Left kidney (tissue), 1 donor: ENCODE measurements at regions not wholly inside any gene's neighbourhood (a gene's known extent, or its start where the extent isn't known, plus 50 kb on each side); places are given as distances from the start of the nearest gene placed in this dataset.
"Not testable (repeated sequence)": the region's sequence is repeated elsewhere in the genome, so short reads cannot be mapped to it uniquely, and the experiment has no call there.

Experiments used
- DNase-seq: peaks from one replicate; pipeline ENCODE4 v3.0.0-alpha.2; 2013

GRCh38 chr18:60134806-60135205 lies 235.0 kb downstream of the PMAIP1 start:
- DNase-seq = no peak

DNA sequence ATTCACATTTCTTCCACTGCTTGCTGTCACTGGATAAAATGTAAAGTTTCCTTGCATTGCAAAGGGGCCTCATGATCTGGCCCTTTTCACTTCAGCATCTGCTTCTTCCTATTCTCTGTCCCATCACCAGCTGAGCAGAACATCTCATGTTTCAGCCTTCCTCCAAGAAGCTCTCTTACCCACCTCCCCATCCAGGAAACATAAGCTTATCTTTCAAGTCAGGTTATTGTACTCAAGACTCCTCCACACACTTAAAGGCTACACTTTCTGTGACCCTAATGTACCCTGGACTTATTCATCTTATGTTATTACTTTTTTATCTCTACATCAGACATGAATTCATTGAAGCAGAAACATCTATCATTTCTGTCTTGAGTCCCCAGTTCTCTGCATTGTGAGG lies 230.5 kb downstream of the PMAIP1 start:
- peak; percentile 21 for DNase-seq

GRCh38 chr18:60123031-60123430 lies 223.2 kb downstream of the PMAIP1 start:
- no peak for DNase-seq

GRCh38 chr18:60122339-60122738 lies 222.5 kb downstream of the PMAIP1 start:
- DNase-seq = no peak

GRCh38 chr18:60120231-60120750 lies 220.5 kb downstream of the PMAIP1 start:
- no peak for DNase-seq

DNA sequence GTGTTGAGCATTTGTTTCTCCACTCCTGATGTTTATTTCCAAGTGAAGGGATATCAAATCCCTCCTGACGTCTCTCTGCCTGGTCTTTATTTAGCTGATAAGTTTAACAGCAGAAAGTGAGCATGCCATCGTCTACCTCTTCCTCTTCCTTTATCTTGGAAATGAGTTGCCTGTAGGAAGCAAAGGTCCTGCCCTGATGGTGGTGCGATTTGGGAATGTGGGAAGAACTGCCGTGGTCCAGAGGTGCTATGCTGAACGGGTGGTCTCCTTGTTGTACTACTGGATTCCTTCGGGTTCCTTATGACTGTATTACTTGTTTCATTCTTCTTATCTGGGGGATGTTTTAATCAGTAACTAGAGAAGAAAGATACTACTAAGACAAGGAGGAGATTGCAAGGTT lies 217.5 kb downstream of the PMAIP1 start:
- no peak for DNase-seq

DNA sequence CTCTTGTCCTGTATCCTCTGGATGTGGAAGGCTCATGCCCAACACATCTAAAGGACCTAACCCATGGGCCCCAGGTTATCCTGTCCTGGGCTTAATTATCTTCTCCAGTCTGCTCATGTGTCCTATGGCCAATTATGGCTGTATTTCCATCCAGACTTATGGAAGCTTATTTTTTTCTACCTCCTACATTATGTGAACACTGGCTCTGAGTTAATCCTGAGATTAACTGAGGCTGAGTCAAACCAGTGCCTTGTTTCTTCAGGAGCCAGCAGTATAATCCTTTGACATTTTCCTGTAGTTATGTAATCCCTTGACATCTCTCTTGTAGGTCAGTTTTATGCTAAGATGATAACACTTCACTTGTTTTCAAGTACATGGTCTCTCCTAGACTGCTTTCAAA lies 213.6 kb downstream of the PMAIP1 start:
- no peak for DNase-seq

DNA sequence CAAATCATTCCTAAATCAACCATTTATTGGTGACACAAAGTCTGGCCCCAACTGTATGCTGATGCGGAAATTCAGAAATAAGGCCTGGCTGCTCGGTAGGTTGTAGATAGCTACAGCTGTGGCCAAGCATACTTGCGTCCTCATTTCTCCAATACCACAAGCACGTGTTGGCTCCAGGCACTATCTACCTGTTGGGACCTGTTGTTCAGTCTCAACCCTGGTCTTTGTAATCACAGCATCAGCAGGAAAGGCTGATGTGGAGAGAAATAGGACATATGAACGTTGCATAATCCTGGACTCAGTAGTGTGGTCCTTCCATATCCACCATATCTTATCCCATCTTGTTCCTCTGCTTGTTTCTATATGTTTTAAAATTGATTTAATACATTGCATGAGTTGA lies 212.6 kb downstream of the PMAIP1 start:
- no peak for DNase-seq

DNA sequence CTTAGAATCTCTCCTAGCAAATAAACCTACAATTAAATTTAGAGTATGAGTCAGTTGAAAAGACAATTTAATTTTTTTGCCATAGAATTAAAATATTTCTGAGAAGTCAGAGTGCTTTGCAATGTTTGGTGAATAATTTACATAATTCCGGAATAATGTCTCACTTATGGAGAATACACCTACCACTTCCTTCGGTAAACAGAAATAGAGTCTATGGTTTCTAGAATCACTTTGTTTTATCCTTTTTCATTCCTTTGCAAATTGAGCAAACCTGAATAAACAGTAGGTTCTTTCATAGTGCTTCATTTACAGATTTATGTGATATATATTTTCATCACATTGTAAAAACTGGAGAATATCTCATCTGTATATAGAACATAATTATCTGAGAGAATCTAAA lies 211.7 kb downstream of the PMAIP1 start:
- no peak for DNase-seq

DNA sequence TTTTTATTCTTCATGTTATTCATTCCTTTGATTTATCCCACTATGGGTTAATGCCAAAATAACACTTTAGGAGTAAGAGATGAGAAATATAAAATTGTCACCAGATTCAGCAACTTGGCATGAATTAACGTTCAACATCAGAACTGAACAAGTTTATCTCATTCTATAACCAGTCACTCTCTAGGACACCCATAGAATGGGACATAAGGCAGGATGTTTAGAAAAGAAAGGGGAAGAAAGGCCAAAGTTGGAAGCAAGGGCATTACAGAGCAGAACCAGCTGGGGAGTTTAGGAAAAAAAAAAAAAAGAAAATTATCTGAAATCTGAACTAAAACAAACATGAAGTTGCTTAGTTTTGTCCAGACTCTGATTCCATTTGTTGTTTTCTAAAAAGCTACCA lies 211.0 kb downstream of the PMAIP1 start:
- peak; percentile 22 for DNase-seq

GRCh38 chr18:60100778-60101177 lies 201.0 kb downstream of the PMAIP1 start:
- DNase-seq = no peak

- DNase-seq = no peak
Measured at GRCh38 chr18:60099709-60100108, 199.9 kb downstream of the PMAIP1 start.

GRCh38 chr18:60096428-60096827 lies 196.6 kb downstream of the PMAIP1 start:
- DNase-seq = no peak

DNA sequence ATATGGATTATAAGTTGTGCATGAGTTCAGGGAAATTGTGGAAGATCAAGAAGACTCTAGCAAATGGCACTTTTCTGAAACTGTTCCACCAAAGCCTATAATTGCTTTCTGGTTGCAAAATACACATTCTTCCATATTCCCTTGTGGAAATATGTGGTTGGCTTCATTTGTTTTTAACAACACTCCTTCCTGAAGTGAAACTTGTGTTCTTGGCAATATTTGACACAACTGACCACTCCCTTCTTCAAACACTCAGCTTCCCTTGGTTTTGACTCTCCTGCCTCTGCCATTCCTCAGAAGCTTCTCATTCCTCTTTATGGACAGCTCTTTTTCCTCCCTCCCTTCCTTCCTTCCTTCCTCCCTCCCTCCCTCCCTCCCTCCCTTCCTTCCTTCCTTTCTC lies 192.3 kb downstream of the PMAIP1 start:
- DNase-seq = no peak

DNA sequence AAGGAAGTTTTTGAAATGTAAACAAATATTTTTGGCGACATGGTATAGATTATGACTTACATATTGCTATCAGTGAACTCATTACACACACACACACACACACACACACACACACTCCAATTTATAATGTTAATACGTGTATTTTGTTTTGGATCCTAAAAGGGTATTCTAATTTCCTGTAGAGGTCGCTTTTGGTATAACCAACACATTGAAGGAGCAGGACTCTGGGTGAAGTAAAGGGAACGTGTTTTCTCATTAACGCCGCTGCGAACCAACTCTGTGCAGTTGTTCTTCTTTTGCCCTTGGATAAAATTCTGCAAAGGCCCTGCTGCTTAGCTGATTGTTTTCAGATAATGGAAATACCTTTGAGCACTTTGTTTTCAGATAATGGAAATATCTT lies 190.4 kb downstream of the PMAIP1 start:
- DNase-seq = peak; percentile 11

DNA sequence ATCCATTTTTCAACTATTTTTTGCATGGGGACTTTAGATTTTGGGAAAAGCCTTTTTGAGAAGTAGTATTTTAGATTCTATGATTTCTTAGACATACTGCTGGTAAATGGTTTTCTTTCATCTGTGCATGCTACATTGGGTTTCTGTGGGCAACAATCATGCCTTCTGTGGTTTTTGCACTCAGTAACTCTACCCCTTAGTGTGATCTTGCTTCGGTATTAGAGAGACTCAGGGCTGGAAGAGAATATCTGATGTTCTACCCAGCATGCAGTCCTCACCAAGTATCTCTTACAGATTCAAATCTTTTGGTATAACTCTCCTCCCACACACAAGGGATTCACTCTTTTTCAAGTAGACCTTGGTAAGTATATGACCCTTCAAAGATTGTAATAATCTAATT lies 183.0 kb downstream of the PMAIP1 start:
- DNase-seq = no peak

DNA sequence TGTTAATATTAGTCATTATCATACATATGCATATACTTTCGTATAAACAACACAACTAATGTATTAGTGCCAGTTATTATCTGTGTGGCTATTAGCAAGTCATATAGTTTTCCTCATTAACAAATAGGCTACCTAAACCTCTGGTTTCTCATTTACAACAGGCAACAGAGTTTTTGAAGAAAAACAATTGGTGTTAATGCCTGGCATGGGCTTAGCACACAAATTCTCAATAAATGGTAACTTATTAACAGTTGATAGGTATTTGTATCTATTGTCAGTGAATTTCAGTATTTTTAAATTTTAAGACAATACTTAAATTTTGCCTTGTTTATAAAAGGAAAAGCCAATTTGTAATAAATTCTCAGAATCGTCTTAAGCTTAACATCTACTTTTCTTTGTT lies 182.5 kb downstream of the PMAIP1 start:
- no peak for DNase-seq

DNA sequence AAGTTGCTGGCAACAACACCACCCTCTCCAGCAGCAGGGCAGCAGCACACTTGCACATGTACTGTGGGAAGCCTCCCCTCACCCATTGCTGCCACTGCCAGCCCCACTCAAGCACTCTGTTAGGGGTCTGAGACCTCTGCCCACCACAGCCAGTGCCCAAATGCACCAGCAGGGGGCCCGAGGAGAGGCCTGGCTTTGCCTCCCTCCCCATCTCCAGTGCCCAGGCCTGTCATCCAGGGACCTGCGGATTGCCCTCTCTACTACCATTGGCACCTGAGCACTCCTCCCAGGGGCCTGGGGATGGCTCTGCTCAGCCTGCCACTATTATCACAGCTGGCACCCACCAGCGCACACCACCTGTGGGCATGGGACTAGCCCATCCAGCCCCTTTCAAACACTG lies 175.7 kb downstream of the PMAIP1 start:
- no peak for DNase-seq

DNA sequence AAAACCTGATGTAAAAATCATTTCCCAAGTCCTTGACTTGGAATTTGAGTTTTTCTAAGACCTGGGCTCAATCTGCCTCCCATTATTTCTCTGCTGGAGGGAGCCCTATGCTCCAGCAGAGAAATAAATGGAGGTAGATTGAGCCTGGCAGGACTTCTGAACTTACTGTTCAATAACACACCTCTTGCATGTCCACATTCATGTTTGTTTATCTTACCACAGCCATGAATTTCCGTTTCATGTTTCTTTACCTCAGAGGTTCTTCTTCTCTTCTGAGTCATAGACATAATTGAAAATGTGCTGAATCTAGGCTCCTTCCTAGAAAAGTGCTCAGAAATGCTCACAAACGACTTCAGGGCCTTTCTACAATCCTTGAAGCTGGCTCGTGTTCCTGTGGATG lies 170.8 kb downstream of the PMAIP1 start:
- DNase-seq = no peak

DNA sequence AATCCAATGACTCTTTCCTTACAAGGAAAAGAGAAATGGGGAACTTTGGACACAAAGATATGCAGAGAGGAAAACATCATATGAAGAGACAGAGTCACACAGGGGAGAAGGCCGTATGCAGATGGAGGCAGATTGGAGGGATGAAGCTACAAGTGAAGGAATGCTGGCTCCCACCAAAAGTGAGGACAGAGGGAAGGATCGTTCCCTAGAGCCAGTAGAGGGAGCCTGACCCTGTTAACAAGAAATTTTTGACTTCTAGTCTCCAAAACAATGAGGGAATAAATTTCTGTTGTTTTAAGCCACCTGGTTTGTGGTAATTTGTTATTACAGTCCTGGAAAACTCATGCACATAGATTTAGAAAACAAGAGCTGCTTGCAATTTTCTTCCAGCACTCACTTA lies 169.3 kb downstream of the PMAIP1 start:
- no peak for DNase-seq

DNA sequence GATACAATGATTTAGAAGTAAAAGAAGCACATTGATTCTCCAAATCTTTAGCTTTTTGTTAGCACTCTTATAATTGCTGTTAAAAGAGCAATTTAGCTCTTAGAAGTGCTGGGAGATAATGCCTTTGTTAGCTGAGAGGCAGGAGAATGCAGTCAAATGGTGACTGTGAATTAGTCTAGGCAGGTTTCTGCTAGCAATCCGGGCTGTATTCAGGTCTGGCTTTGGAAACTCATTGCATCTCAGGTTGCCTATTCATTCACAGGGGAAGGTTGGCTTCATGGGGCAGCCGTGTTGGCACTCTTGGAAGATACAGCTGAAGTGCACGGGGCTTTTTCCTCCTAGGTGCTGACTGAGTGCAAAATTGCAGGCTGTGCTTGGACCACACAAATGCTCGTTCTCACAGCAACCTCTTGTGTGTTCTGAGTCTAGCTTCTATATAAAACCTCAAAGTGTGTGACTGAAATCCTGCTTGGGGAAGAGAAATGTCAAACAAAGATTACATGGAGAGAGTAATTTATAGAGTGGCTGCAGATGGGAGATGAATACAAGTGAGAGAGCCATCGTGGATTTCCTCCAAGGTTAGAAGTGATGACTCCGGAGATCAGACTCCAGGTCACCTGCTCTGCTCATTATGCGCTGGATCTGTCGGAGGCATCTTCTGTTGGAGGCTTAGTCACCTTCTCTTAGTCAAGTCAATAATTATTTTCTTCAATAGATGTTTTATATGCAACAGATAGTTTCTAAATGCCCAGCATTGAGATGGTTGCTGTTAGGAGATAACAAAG lies 167.8 kb downstream of the PMAIP1 start:
- no peak for DNase-seq

DNA sequence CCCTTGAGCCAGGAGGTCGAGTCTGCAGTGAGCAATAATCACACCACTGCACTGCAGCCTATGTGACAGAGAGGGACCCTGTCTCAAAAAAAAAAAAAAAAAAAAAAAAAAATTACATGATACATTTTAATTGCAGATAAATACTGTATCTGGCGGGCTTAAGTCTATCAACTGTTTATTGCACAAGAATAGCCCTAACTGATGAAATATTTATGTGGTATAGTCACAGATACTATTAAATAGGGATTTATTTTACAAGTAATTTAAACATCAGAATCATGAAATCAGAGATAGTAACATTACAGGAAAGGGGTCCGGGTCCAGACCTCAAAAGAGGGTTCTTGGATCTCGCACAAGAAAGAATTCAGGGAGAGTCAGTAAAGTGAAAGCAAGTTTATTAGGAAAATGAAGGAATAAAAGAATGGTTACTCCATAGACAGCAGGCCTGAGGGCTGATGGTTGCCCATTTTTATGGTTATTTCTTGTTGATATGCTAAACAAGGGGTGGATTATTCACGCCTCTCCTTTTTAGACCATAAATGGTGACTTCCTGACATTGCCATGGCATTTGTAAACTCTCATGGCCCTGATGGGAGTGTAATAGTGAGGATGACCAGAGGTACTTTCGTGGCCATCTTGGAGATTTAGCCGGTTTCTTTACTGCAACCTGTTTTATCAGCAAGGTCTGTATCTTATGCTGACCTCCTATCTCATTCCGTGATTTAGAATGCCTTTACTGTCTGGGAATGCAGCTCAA lies 166.6 kb downstream of the PMAIP1 start:
- DNase-seq = no peak

DNA sequence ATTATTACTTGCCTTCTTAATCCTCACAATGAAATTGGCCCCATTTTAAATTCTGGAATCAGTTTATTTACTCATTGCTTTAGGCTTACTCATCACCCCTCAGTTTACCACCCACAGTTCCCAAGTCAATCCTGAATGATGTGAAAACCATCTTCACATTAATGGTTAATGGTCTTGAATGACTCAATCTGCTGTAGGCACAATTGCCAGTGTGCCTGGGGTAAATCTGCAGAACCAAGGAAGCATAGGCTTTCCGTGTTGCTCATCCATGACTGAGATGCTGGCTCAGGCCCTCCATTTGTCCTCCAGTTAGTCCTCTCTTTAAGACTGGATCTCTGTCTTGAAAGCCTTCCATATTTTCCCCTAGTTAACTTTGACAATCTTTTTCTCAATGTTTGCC lies 164.5 kb downstream of the PMAIP1 start:
- no peak for DNase-seq

GRCh38 chr18:60062831-60063230 lies 163.0 kb downstream of the PMAIP1 start:
- DNase-seq = not testable (repeated sequence)
